ENCODE measurements at regions not wholly inside any gene's neighbourhood (a gene's known extent, or its start where the extent isn't known, plus 50 kb on each side); places are given as distances from the start of the nearest gene placed in this dataset.
"Not testable (repeated sequence)": the region's sequence is repeated elsewhere in the genome, so short reads cannot be mapped to it uniquely, and the experiment has no call there.

DNA sequence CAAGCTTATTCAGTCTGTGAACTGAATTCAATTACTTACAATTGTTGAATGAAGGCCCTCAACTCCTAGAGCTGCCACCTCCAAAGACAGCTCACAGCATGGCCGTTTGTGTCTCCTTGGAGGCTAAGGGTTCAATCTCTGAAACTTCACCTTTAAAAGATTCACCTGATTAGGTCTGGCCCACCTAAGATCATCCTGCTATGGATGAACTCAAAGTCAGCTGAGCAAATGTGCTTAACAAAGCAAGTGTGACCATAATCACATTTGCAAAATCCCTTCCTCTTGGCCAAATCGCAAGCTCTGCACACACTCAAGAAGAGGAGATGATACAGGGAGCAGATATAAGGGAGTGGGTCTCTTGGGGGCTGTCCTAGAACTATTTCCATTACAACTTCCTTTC, 105.0 kb upstream of the FAM90A1 start:
- H3K56ac ChIP-seq (replicated peaks; ENCODE audit: insufficient read length, low read depth, low read length); H2AK5ac ChIP-seq (ENCODE audit: low read depth, low read length); H4K8ac ChIP-seq (ENCODE audit: extremely low read depth, insufficient read depth, low read length); H2BK12ac ChIP-seq (ENCODE audit: low read depth, low read length); H3K9ac ChIP-seq (replicated peaks in 1 of 4; ENCODE audit: extremely low read depth in 1 of 4, low read depth in 3 of 4, low read length in 3 of 4); H2BK5ac ChIP-seq (ENCODE audit: low read depth, low read length); H3K23ac ChIP-seq (ENCODE audit: insufficient read length); H3K18ac ChIP-seq (ENCODE audit: extremely low read depth, low read length); POLR2A ChIA-PET (ENCODE audit: partially characterized antibody); H3K36me3 ChIP-seq (ENCODE audit: control insufficient read depth in 2 of 4, insufficient read depth in 4 of 4, low read length in 3 of 4); H3K27ac ChIP-seq (ENCODE audit: low read depth, low read length); H3K27me3 ChIP-seq (replicated peaks in 1 of 4; ENCODE audit: control insufficient read depth in 3 of 4, extremely low read depth in 1 of 4, insufficient read depth in 3 of 4, low read length in 3 of 4); H3K4me3 ChIP-seq (ENCODE audit: extremely low read depth in 1 of 4, insufficient read depth in 2 of 4, low read depth in 3 of 4, low read length in 4 of 4); H4K5ac ChIP-seq (ENCODE audit: insufficient read length, low read depth, low read length); H3K9me3 ChIP-seq (ENCODE audit: insufficient read depth in 2 of 2, low read depth in 1 of 2, low read length in 1 of 2); H2AFZ ChIP-seq (ENCODE audit: low read length); CTCF ChIA-PET (ENCODE audit: partially characterized antibody); H3K14ac ChIP-seq (ENCODE audit: insufficient read length); H3K4me2 ChIP-seq (ENCODE audit: insufficient read depth in 1 of 2, low read depth in 2 of 2, low read length in 2 of 2); H3K79me2 ChIP-seq (ENCODE audit: control insufficient read depth in 1 of 2, insufficient read depth in 2 of 2, low read length in 2 of 2); DNase-seq (ENCODE audit: low read depth in 1 of 2, low spot score in 2 of 2); H2BK15ac ChIP-seq (ENCODE audit: low read length); H3K4me1 ChIP-seq (replicated peaks in 1 of 4; ENCODE audit: control insufficient read depth in 3 of 4, insufficient read depth in 4 of 4, low read length in 3 of 4); H3K4ac ChIP-seq (replicated peaks; ENCODE audit: insufficient read length, low read depth, low read length); H2BK120ac ChIP-seq (replicated peaks; ENCODE audit: low read depth, low read length); H3K79me1 ChIP-seq (ENCODE audit: low read depth, low read length); H3K23me2 ChIP-seq (ENCODE audit: low read depth, low read length); H4K20me1 ChIP-seq (replicated peaks in 1 of 2; ENCODE audit: control insufficient read depth in 1 of 2, insufficient read depth in 2 of 2, low read length in 2 of 2); H4K91ac ChIP-seq (replicated peaks; ENCODE audit: insufficient read length, low read length); FAIRE-seq; H2BK20ac ChIP-seq (ENCODE audit: low read length): not testable (repeated sequence)
- WGBS, 2 experiments (ENCODE audit: extremely low coverage in 1 of 2, insufficient coverage in 1 of 2, insufficient read length in 1 of 2, insufficient replicate concordance in 2 of 2, low coverage in 1 of 2, low lambda C conversion rate in 2 of 2, missing lambda C conversion rate in 1 of 2), result 86% methylated on average over 2 of the region's 2 CpGs; no CpG with 5 or more reads in 1 of the 2 experiments

GRCh38 chr12:8351073-8351472, 104.7 kb upstream of the CLEC6A start:
- H3K4me1 ChIP-seq (replicated peaks in 1 of 4; ENCODE audit: control insufficient read depth in 3 of 4, insufficient read depth in 4 of 4, low read length in 3 of 4); H2AFZ ChIP-seq (ENCODE audit: low read length); H4K91ac ChIP-seq (replicated peaks; ENCODE audit: insufficient read length, low read length); H2BK15ac ChIP-seq (ENCODE audit: low read length); H4K8ac ChIP-seq (ENCODE audit: extremely low read depth, insufficient read depth, low read length); H3K9me3 ChIP-seq (ENCODE audit: insufficient read depth in 2 of 2, low read depth in 1 of 2, low read length in 1 of 2); H3K4me2 ChIP-seq (ENCODE audit: insufficient read depth in 1 of 2, low read depth in 2 of 2, low read length in 2 of 2); H3K18ac ChIP-seq (ENCODE audit: extremely low read depth, low read length); H3K23ac ChIP-seq (ENCODE audit: insufficient read length); H2BK20ac ChIP-seq (ENCODE audit: low read length); H2AK5ac ChIP-seq (ENCODE audit: low read depth, low read length); H3K79me1 ChIP-seq (ENCODE audit: low read depth, low read length); H3K14ac ChIP-seq (ENCODE audit: insufficient read length); H3K56ac ChIP-seq (replicated peaks; ENCODE audit: insufficient read length, low read depth, low read length); H2BK12ac ChIP-seq (ENCODE audit: low read depth, low read length); FAIRE-seq; H3K36me3 ChIP-seq (ENCODE audit: control insufficient read depth in 2 of 4, insufficient read depth in 4 of 4, low read length in 3 of 4); H3K23me2 ChIP-seq (ENCODE audit: low read depth, low read length); CTCF ChIA-PET (ENCODE audit: partially characterized antibody); H3K4me3 ChIP-seq (ENCODE audit: extremely low read depth in 1 of 4, insufficient read depth in 2 of 4, low read depth in 3 of 4, low read length in 4 of 4); H3K9ac ChIP-seq (replicated peaks in 1 of 4; ENCODE audit: extremely low read depth in 1 of 4, low read depth in 3 of 4, low read length in 3 of 4); H3K4ac ChIP-seq (replicated peaks; ENCODE audit: insufficient read length, low read depth, low read length); H3K27ac ChIP-seq (ENCODE audit: low read depth, low read length); H4K5ac ChIP-seq (ENCODE audit: insufficient read length, low read depth, low read length); DNase-seq (ENCODE audit: low read depth in 1 of 2, low spot score in 2 of 2); H2BK5ac ChIP-seq (ENCODE audit: low read depth, low read length); H3K27me3 ChIP-seq (replicated peaks in 1 of 4; ENCODE audit: control insufficient read depth in 3 of 4, extremely low read depth in 1 of 4, insufficient read depth in 3 of 4, low read length in 3 of 4); H3K79me2 ChIP-seq (ENCODE audit: control insufficient read depth in 1 of 2, insufficient read depth in 2 of 2, low read length in 2 of 2); H2BK120ac ChIP-seq (replicated peaks; ENCODE audit: low read depth, low read length); H4K20me1 ChIP-seq (replicated peaks in 1 of 2; ENCODE audit: control insufficient read depth in 1 of 2, insufficient read depth in 2 of 2, low read length in 2 of 2); POLR2A ChIA-PET (ENCODE audit: partially characterized antibody): not testable (repeated sequence)
- WGBS, 2 experiments (ENCODE audit: extremely low coverage in 1 of 2, insufficient coverage in 1 of 2, insufficient read length in 1 of 2, insufficient replicate concordance in 2 of 2, low coverage in 1 of 2, low lambda C conversion rate in 2 of 2, missing lambda C conversion rate in 1 of 2), result 85% methylated on average over 3 of the region's 3 CpGs; no CpG with 5 or more reads in 1 of the 2 experiments
